Tibial artery (tissue), 4 donors: ENCODE measurements at regions not wholly inside any gene's neighbourhood (a gene's known extent, or its start where the extent isn't known, plus 50 kb on each side); places are given as distances from the start of the nearest gene placed in this dataset.

Source experiments
- DNase-seq, 2 donors: peaks; one replicate each; pipeline ENCODE4 v3.0.0-alpha.2; 2019
- H3K27ac ChIP-seq, 2 donors: fragments of 200-600 bp; sonication (generic) in 1 of 2; 1 replicate in 1 of 2; 2 replicates in 1 of 2; pipeline ENCODE4 v1.5.1; 2018 to 2019; ENCODE audit warnings: mild to moderate bottlenecking in 1 of 2
- H3K27me3 ChIP-seq, 2 donors: fragments of 200-600 bp; sonication (generic) in 1 of 2; one replicate each; pipeline versions ENCODE4 v1.5.1 to v1.6.0; 2016 to 2019
- H3K36me3 ChIP-seq, 3 donors: fragments of 200-600 bp; sonication (generic) in 2 of 3; one replicate each; pipeline ENCODE4 v1.5.1; 2016 to 2019; ENCODE audit warnings: mild to moderate bottlenecking in 2 of 3
- H3K4me1 ChIP-seq, 4 donors: fragments of 200-600 bp; sonication (generic) in 2 of 4; 1 replicate in 3 of 4; 2 replicates in 1 of 4; pipeline ENCODE4 v1.5.1; 2016 to 2019
- H3K4me3 ChIP-seq, 2 donors: fragments of 200-600 bp; sonication (generic) in 1 of 2; 1 replicate in 1 of 2; 2 replicates in 1 of 2; pipeline ENCODE4 v1.5.1; 2018 to 2019; ENCODE audit warnings: mild to moderate bottlenecking in 2 of 2
- H3K9me3 ChIP-seq, 3 donors: fragments of 200-600 bp; sonication (generic) in 1 of 3; one replicate each; pipeline ENCODE4 v1.5.1; 2016 to 2019
- intact Hi-C: fragments of 100-400 bp; cut with DNase I; formaldehyde crosslinking; loops from one replicate; pipeline ENCODE4 v1.15.0; 2023; ENCODE audit warnings: low total_unique reads
- TF ChIP-seq, protein P1 (sequence below), 2 experiments: fragments of 200-600 bp in 1 of 2; fragments of 450-650 bp in 1 of 2; IDR thresholded peaks; one replicate each; pipeline ENCODE4 v1.5.1; 2017 to 2019; ENCODE audit warnings: antibody characterized with exemption in 2 of 2, mild to moderate bottlenecking in 1 of 2, moderate library complexity in 1 of 2

DNA sequence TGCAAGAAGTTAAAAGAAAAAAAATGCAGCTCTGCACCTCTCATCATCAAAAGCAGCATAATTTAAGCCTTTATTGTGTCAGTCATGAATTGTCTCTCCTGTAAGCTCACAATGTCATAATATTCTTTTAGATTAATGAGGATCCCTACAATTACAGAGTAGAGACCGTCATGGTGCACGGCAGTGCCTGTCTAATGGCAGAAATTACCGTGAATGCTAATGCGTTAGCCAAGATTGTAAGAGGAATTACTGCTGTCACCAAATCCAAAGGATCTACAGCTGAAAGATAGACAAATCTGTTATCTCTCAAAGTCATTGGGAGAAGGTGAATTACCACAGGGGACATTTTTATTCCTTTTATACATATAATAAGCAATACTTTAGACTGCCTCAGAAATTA is 631.6 kb upstream of the NRSN1 start:
- Histone ChIP-seq H3K36me3 (no peaks in the 10 kb centered on the region), H3K4me1 (no peaks in the 10 kb centered on the region), H3K27me3 (no peaks in the 10 kb centered on the region), H3K9me3 (peaks cover 0 to 9% (median 0%) of the 10 kb centered on the region in 3 donors), H3K27ac (no peak overlapping the region), H3K4me3 (no peak overlapping the region)
- intact Hi-C loops: no loop called here
- TF ChIP-seq, protein P1, sequence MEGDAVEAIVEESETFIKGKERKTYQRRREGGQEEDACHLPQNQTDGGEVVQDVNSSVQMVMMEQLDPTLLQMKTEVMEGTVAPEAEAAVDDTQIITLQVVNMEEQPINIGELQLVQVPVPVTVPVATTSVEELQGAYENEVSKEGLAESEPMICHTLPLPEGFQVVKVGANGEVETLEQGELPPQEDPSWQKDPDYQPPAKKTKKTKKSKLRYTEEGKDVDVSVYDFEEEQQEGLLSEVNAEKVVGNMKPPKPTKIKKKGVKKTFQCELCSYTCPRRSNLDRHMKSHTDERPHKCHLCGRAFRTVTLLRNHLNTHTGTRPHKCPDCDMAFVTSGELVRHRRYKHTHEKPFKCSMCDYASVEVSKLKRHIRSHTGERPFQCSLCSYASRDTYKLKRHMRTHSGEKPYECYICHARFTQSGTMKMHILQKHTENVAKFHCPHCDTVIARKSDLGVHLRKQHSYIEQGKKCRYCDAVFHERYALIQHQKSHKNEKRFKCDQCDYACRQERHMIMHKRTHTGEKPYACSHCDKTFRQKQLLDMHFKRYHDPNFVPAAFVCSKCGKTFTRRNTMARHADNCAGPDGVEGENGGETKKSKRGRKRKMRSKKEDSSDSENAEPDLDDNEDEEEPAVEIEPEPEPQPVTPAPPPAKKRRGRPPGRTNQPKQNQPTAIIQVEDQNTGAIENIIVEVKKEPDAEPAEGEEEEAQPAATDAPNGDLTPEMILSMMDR (IDR thresholded peaks at IDR 0.05): no peak
- DNase-seq: no peak

DNA sequence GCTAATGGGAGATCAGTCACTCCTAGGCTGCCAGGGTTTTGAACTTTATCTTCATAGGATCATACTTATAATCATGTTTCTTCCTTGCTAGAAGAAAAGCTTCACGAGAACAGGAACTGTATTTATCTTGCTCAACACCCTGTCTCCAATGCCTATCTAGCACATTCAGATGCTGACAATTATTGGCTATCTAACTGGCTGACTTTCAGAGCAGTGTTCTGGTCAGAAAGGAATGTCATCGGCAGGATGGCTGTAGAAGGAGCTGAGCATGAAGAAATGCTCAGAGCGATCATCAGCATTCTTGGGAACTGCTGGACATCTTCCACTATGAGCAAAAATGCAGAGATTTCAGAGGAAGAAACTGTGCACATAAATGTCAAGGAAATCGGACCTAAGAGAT is 628.0 kb upstream of the NRSN1 start:
- Histone ChIP-seq H3K27ac (no peak overlapping the region), H3K4me1 (no peaks in the 10 kb centered on the region), H3K27me3 (no peaks in the 10 kb centered on the region), H3K36me3 (no peaks in the 10 kb centered on the region), H3K4me3 (no peak overlapping the region), H3K9me3 (no peaks in the 10 kb centered on the region)
- TF ChIP-seq, protein P1 (IDR thresholded peaks at IDR 0.05): no peak
- intact Hi-C loops: no loop called here
- DNase-seq: no peak

DNA sequence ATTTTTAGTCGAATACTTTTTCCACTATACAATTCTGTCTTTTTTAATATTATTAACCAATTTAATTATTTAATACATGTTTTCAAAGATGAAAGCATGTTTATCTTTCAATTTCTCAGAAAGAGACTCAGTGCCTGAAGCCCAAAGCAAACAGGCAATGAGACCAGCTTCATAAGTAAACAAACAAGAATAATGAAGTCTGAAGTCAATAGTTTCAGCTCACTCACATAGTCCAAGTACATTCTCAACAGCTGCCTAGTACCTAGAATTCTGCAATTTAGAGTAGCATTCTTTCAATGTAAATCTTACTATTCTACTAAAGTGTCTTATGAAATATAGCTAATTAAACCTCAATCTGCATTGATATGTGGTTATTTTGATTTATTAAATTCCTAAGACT is 626.5 kb upstream of the NRSN1 start:
- H3K4me1 ChIP-seq: no peaks in the 10 kb centered on the region
- no peak overlapping the region for H3K27ac ChIP-seq
- H3K9me3 ChIP-seq: no peaks in the 10 kb centered on the region
- DNase-seq: no peak
- no peaks in the 10 kb centered on the region for H3K36me3 ChIP-seq
- intact Hi-C loops: no loop called here
- H3K4me3 ChIP-seq: no peak overlapping the region
- TF ChIP-seq, protein P1 (IDR thresholded peaks at IDR 0.05): no peak
- no peaks in the 10 kb centered on the region for H3K27me3 ChIP-seq

DNA sequence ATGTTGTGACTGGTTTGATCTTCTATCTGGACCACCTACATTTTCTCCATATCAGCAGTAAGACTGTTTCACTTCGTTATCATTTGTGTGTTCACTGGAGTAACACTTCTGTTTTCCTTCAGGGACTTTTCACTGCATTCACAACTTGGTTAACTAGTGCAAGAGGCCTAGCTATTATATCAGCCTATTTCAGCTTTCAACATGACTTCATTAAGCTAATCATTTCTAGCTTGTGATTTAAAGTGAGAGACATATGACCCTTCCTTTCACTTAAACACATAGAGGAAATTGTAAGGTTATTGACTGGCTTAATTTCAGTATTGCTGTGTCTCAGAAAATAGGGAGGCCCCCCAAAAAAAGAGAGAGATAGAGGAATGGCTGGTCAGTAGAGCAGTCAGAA is 622.8 kb upstream of the NRSN1 start:
- no peaks in the 10 kb centered on the region for H3K4me1 ChIP-seq
- DNase-seq: no peak
- H3K9me3 ChIP-seq: no peaks in the 10 kb centered on the region
- H3K27ac ChIP-seq: no peak overlapping the region
- H3K4me3 ChIP-seq: no peak overlapping the region
- no peaks in the 10 kb centered on the region for H3K36me3 ChIP-seq
- H3K27me3 ChIP-seq: no peaks in the 10 kb centered on the region
- intact Hi-C loops: no loop called here
- TF ChIP-seq, protein P1 (IDR thresholded peaks at IDR 0.05): no peak

DNA sequence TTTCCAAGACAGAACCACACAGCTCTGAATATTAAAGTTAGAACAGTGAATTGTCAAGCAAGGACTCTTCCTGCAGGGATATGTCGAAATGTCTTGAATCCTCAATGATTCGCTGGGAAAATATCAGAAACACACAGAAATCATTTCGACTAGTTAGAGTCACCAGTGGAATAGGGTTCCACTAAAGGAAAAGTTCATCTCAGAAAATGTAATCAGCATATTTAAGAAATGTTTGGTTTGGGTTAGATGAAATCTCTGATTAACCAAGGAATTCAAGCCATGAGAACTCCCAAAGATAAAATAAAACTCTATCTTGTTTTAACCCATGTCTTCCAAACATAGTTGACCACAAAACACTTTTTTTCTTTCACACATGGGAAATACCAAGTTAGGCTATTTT is 621.0 kb upstream of the NRSN1 start:
- H3K4me3 ChIP-seq: no peak overlapping the region
- intact Hi-C loops: no loop called here

More for the DNA sequence above, 621.0 kb upstream of the NRSN1 start:
- Histone ChIP-seq H3K27ac (no peak overlapping the region), H3K9me3 (no peaks in the 10 kb centered on the region), H3K4me1 (no peaks in the 10 kb centered on the region), H3K36me3 (no peaks in the 10 kb centered on the region), H3K27me3 (no peaks in the 10 kb centered on the region)
- TF ChIP-seq, protein P1 (IDR thresholded peaks at IDR 0.05): no peak
- no peak for DNase-seq
